Ishikawa (cell line): ENCODE measurements at regions not wholly inside any gene's neighbourhood (a gene's known extent, or its start where the extent isn't known, plus 50 kb on each side); places are given as distances from the start of the nearest gene placed in this dataset.

Source experiments
- CEBPB ChIP-seq: IDR thresholded peaks from 2 replicates; pipeline ENCODE4 v1.6.1; 2012
- CREB1 ChIP-seq: IDR thresholded peaks from 2 replicates; pipeline ENCODE4 v1.6.1; 2012; ENCODE audit warnings: low read depth
- EGR1 ChIP-seq: IDR thresholded peaks from 2 replicates; pipeline ENCODE4 v1.6.1; 2012
- EP300 ChIP-seq: IDR thresholded peaks from 2 replicates; pipeline ENCODE4 v1.6.1; 2012; ENCODE audit warnings: borderline replicate concordance
- FOXM1 ChIP-seq: IDR thresholded peaks from 2 replicates; pipeline ENCODE4 v1.6.1; 2012; ENCODE audit warnings: low read depth, borderline replicate concordance
- MAX ChIP-seq: IDR thresholded peaks from 2 replicates; pipeline ENCODE4 v1.6.1; 2012
- NFIC ChIP-seq: IDR thresholded peaks from 2 replicates; pipeline ENCODE4 v1.6.1; 2012
- RAD21 ChIP-seq: IDR thresholded peaks from 2 replicates; pipeline ENCODE4 v1.6.1; 2012; ENCODE audit warnings: low read depth
- TAF1 ChIP-seq: IDR thresholded peaks from 2 replicates; pipeline ENCODE4 v1.6.1; 2012; ENCODE audit warnings: low read depth, mild to moderate bottlenecking
- TCF12 ChIP-seq: IDR thresholded peaks from 2 replicates; pipeline ENCODE4 v1.6.1; 2012; ENCODE audit warnings: low read depth
- ZBTB7A ChIP-seq: IDR thresholded peaks from 2 replicates; pipeline ENCODE4 v1.6.1; 2012; ENCODE audit warnings: low read depth
- TF ChIP-seq, protein P1 (sequence below): IDR thresholded peaks from 2 replicates; pipeline ENCODE4 v1.6.1; 2012; ENCODE audit warnings: low read depth, mild to moderate bottlenecking
- TF ChIP-seq, protein P2 (sequence below): IDR thresholded peaks from 2 replicates; pipeline ENCODE4 v1.6.1; 2012

DNA sequence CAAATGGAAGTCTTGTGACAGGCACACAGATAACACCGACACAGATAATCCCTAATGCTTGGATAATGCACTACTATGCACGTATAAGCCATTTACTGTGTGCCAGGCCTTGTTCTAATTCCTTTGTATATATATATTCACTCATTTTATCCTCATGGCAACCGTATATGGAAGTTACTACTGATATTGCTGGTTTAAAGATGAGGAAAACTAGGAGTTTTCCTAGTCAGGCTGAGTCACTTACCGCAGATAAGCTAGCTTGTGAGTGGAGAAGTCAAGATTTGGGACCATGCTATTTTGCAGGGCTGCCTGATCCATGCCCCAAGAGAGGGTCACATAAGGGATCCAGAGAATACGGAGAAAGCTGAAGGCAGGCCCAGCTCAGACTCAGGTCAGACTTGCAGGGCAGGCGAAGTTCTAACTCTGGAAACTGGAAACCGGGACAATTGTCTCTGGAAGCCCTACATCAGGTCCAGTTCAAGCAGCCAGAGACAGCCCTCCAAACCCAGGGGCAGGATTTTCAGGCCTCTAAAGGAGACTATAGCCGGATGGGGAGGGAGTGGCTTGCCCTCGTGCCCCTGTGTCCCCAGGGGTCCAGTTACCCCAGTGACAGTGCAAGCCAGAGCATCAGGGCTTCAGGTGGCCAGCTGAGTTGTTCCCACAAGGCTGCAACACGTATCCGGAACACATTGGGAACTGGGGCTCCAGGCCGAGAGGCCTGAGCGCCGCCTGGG lies 534.8 kb downstream of the INSC start:
- TF ChIP-seq MAX: no peak
- no peak for TF ChIP-seq TAF1
- no peak for TF ChIP-seq ZBTB7A
- TF ChIP-seq, protein P1, sequence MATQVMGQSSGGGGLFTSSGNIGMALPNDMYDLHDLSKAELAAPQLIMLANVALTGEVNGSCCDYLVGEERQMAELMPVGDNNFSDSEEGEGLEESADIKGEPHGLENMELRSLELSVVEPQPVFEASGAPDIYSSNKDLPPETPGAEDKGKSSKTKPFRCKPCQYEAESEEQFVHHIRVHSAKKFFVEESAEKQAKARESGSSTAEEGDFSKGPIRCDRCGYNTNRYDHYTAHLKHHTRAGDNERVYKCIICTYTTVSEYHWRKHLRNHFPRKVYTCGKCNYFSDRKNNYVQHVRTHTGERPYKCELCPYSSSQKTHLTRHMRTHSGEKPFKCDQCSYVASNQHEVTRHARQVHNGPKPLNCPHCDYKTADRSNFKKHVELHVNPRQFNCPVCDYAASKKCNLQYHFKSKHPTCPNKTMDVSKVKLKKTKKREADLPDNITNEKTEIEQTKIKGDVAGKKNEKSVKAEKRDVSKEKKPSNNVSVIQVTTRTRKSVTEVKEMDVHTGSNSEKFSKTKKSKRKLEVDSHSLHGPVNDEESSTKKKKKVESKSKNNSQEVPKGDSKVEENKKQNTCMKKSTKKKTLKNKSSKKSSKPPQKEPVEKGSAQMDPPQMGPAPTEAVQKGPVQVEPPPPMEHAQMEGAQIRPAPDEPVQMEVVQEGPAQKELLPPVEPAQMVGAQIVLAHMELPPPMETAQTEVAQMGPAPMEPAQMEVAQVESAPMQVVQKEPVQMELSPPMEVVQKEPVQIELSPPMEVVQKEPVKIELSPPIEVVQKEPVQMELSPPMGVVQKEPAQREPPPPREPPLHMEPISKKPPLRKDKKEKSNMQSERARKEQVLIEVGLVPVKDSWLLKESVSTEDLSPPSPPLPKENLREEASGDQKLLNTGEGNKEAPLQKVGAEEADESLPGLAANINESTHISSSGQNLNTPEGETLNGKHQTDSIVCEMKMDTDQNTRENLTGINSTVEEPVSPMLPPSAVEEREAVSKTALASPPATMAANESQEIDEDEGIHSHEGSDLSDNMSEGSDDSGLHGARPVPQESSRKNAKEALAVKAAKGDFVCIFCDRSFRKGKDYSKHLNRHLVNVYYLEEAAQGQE: no peak
- TF ChIP-seq, protein P2, sequence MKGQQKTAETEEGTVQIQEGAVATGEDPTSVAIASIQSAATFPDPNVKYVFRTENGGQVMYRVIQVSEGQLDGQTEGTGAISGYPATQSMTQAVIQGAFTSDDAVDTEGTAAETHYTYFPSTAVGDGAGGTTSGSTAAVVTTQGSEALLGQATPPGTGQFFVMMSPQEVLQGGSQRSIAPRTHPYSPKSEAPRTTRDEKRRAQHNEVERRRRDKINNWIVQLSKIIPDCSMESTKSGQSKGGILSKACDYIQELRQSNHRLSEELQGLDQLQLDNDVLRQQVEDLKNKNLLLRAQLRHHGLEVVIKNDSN: no peak
- TF ChIP-seq EP300: no peak
- no peak for TF ChIP-seq CEBPB
- TF ChIP-seq RAD21: no peak
- TF ChIP-seq EGR1: no peak
- TF ChIP-seq TCF12: no peak
- TF ChIP-seq CREB1: no peak
- no peak for TF ChIP-seq NFIC
- TF ChIP-seq FOXM1: no peak
